Activated T-helper 2 cell treated with anti-CD3 and anti-CD28 coated beads, Interferon-gamma antibody, Interleukin-2, Interleukin-4, amounts not matched to agents 10 μg/mL and 5 μg/mL and 100 μg/mL, durations not matched to agents 14 hours and 24 hours and 36 hours (primary cell): ENCODE measurements at regions not wholly inside any gene's neighbourhood (a gene's known extent, or its start where the extent isn't known, plus 50 kb on each side); places are given as distances from the start of the nearest gene placed in this dataset.

Experiments
- DNase-seq: peaks from one replicate; pipeline ENCODE4 v3.0.0; 2021; ENCODE audit warnings: low spot score
- H3K27ac Mint-ChIP-seq: one replicate; pipeline ENCODE4 v1.8.0; 2021; ENCODE audit warnings: mixed read lengths
- H3K27me3 Mint-ChIP-seq: one replicate; pipeline ENCODE4 v1.8.0; 2021; ENCODE audit warnings: low read depth, mixed read lengths
- H3K36me3 Mint-ChIP-seq: one replicate; pipeline ENCODE4 v1.8.0; 2021; ENCODE audit warnings: low read depth, mixed read lengths
- H3K4me1 Mint-ChIP-seq: one replicate; pipeline ENCODE4 v1.8.0; 2021; ENCODE audit warnings: low read depth, mixed read lengths
- H3K4me3 Mint-ChIP-seq: one replicate; pipeline ENCODE4 v1.8.0; 2021; ENCODE audit warnings: low read depth, mild to moderate bottlenecking, moderate library complexity, mixed read lengths
- H3K9me3 Mint-ChIP-seq: one replicate; pipeline ENCODE4 v1.8.0; 2021; ENCODE audit warnings: mixed read lengths
- intact Hi-C: fragments of 100-400 bp; cut with micrococcal nuclease; formaldehyde crosslinking; loops from one replicate; pipeline ENCODE4 v1.15.1; 2023

- intact Hi-C loops, result no loop called here
- DNase-seq, result no peak
- H3K27ac Mint-ChIP-seq, result no peak overlapping the region
- peaks cover 19% of the 10 kb centered on the region for H3K9me3 Mint-ChIP-seq
- no peaks in the 10 kb centered on the region for H3K4me1 Mint-ChIP-seq
- H3K36me3 Mint-ChIP-seq, result no peaks in the 10 kb centered on the region
- no peaks in the 10 kb centered on the region for H3K27me3 Mint-ChIP-seq
- no peak overlapping the region for H3K4me3 Mint-ChIP-seq
Observed at GRCh38 chr13:88071371-88071770, 400.2 kb downstream of the SLITRK5 start.

DNA sequence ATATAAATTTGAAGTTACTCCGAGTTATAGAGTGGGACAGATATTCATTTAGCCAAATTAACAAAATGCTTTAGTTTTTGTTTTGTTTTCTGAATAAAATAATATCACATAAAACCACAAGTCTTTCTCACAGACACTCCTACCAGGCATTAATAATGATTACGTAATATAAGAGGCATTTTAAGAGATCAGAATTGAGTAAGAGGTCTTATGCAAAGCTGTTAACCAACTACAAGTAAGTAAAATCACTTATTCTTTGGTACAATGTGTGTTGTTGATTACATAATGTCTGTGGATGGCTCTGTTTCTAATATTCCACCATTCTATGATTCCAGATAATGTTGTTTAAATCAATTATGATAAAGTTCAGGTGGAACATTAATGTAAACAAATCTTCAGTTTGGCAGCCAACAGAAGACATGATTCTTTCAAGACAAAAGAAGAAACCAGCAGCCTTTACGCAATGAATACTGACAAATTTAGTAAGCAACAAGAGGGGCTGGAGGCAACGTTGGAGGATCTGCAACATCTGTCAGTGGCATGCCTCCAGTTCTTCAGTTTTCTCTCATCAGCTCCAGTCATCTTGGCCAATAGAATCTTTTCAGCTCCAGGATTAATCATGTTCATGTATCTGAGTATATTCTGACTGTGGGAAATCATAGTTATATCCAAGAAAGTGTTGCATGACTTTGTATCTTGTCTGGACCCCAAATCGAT is 403.8 kb downstream of the SLITRK5 start:
- intact Hi-C loops, result no loop called here
- no peak overlapping the region for H3K27ac Mint-ChIP-seq
- DNase-seq, result no peak
- H3K4me1 Mint-ChIP-seq, result no peaks in the 10 kb centered on the region
- no peak overlapping the region for H3K4me3 Mint-ChIP-seq
- peaks cover 11% of the 10 kb centered on the region for H3K9me3 Mint-ChIP-seq
- no peaks in the 10 kb centered on the region for H3K27me3 Mint-ChIP-seq
- no peaks in the 10 kb centered on the region for H3K36me3 Mint-ChIP-seq

DNA sequence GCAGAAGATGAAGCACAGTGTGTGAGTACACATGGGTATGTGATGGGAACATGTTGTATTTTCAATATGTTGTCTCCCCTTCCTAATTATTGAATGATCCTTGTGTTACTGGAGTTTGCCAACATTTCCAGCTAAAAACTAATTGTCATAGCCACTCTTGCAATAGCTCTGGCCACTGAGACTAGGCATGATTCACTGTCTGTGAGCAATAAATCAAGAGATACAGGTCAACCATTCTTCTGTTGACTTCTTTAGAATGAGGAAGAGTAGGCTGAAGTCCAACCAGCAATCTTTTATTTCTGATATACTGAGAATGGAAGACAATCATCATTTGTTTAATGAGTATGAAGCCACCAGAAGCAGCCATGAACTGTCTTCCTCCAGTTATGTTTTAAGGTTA is 413.9 kb downstream of the SLITRK5 start:
- Mint-ChIP-seq H3K4me1 (no peaks in the 10 kb centered on the region), H3K9me3 (peaks cover 12% of the 10 kb centered on the region), H3K36me3 (no peaks in the 10 kb centered on the region), H3K27me3 (no peaks in the 10 kb centered on the region), H3K27ac (no peak overlapping the region), H3K4me3 (no peak overlapping the region)
- DNase-seq, result no peak
- intact Hi-C loops, result no loop called here

GRCh38 chr13:88086577-88086976 is 415.4 kb downstream of the SLITRK5 start:
- Mint-ChIP-seq H3K4me3 (no peak overlapping the region), H3K27ac (no peak overlapping the region), H3K4me1 (no peaks in the 10 kb centered on the region), H3K9me3 (peaks cover 23% of the 10 kb centered on the region), H3K36me3 (no peaks in the 10 kb centered on the region), H3K27me3 (no peaks in the 10 kb centered on the region)
- no peak for DNase-seq
- intact Hi-C loops, result no loop called here

GRCh38 chr13:88097541-88097940 is 426.4 kb downstream of the SLITRK5 start:
- intact Hi-C loops, result no loop called here
- Mint-ChIP-seq H3K27ac (no peak overlapping the region), H3K36me3 (no peaks in the 10 kb centered on the region), H3K4me3 (no peak overlapping the region), H3K4me1 (no peaks in the 10 kb centered on the region), H3K9me3 (peaks cover 26% of the 10 kb centered on the region), H3K27me3 (no peaks in the 10 kb centered on the region)
- DNase-seq, result no peak

GRCh38 chr13:88103824-88104223 is 432.7 kb downstream of the SLITRK5 start:
- Mint-ChIP-seq H3K36me3 (no peaks in the 10 kb centered on the region), H3K27ac (no peak overlapping the region), H3K27me3 (no peaks in the 10 kb centered on the region), H3K9me3 (peaks cover 27% of the 10 kb centered on the region), H3K4me3 (no peak overlapping the region), H3K4me1 (no peaks in the 10 kb centered on the region)
- no peak for DNase-seq
- intact Hi-C loops, result no loop called here

DNA sequence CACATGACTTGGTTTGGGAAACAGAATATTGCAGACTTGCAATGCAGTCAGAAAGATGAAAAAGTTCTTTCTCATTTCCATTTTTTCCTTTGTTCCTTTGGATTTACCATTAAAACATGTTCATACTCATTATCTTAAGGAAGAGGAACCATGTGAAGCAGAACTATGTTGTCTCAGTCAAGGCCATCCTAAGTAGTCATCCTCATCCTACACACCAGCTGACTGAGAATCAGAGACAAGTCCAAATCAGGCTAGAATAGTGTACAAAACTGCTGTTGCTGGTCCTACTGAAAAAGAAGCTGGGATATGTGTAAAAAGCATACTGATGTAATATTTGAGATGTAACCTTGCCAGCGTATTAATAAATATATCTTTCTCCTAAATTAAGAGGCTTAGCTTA is 433.4 kb downstream of the SLITRK5 start:
- DNase-seq, result no peak
- H3K4me3 Mint-ChIP-seq, result no peak overlapping the region
- intact Hi-C loops, result no loop called here
- H3K27me3 Mint-ChIP-seq, result no peaks in the 10 kb centered on the region
- no peak overlapping the region for H3K27ac Mint-ChIP-seq
- peaks cover 27% of the 10 kb centered on the region for H3K9me3 Mint-ChIP-seq
- no peaks in the 10 kb centered on the region for H3K36me3 Mint-ChIP-seq
- no peaks in the 10 kb centered on the region for H3K4me1 Mint-ChIP-seq

GRCh38 chr13:88107570-88107969 is 436.4 kb downstream of the SLITRK5 start:
- intact Hi-C loops, result no loop called here
- Mint-ChIP-seq H3K27ac (no peak overlapping the region), H3K4me1 (no peaks in the 10 kb centered on the region), H3K27me3 (no peaks in the 10 kb centered on the region), H3K4me3 (no peak overlapping the region), H3K36me3 (no peaks in the 10 kb centered on the region), H3K9me3 (peaks cover 15% of the 10 kb centered on the region)
- DNase-seq, result no peak

- intact Hi-C loops, result no loop called here
- H3K27me3 Mint-ChIP-seq, result no peaks in the 10 kb centered on the region
- H3K4me3 Mint-ChIP-seq, result no peak overlapping the region
- H3K36me3 Mint-ChIP-seq, result no peaks in the 10 kb centered on the region
- no peak overlapping the region for H3K27ac Mint-ChIP-seq
- no peak for DNase-seq
- H3K4me1 Mint-ChIP-seq, result no peaks in the 10 kb centered on the region
- peaks cover 8% of the 10 kb centered on the region for H3K9me3 Mint-ChIP-seq
Observed at GRCh38 chr13:88112526-88112925, 441.4 kb downstream of the SLITRK5 start.

GRCh38 chr13:88115976-88116375 is 444.8 kb downstream of the SLITRK5 start:
- intact Hi-C loops, result no loop called here
- H3K4me1 Mint-ChIP-seq, result no peaks in the 10 kb centered on the region
- no peak overlapping the region for H3K27ac Mint-ChIP-seq
- H3K9me3 Mint-ChIP-seq, result peaks cover 12% of the 10 kb centered on the region
- H3K36me3 Mint-ChIP-seq, result no peaks in the 10 kb centered on the region
- H3K4me3 Mint-ChIP-seq, result no peak overlapping the region
- no peak for DNase-seq
- no peaks in the 10 kb centered on the region for H3K27me3 Mint-ChIP-seq

DNA sequence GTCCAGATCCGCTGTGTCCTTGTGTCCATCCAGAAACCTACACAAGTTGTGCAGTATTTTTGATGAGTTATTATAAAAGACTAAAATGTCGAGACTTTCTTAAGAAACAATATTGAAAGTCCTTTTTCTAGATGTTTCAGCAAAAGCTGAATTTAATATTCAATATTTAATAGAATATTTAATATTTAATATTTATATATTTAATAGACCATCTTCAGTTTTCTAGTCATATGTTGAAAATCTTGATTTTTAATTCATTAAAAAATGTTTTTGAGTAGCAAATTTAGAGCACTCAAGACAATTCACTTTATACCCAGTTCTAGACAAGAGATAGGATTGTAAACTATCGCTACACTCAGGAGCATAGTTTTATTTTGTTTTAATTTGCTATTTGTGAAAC is 447.8 kb downstream of the SLITRK5 start:
- H3K27ac Mint-ChIP-seq, result no peak overlapping the region
- H3K4me3 Mint-ChIP-seq, result no peak overlapping the region
- no peaks in the 10 kb centered on the region for H3K27me3 Mint-ChIP-seq
- DNase-seq, result no peak
- intact Hi-C loops, result no loop called here
- no peaks in the 10 kb centered on the region for H3K4me1 Mint-ChIP-seq
- H3K9me3 Mint-ChIP-seq, result peaks cover 13% of the 10 kb centered on the region
- H3K36me3 Mint-ChIP-seq, result no peaks in the 10 kb centered on the region

- no peak for DNase-seq
- H3K36me3 Mint-ChIP-seq, result no peaks in the 10 kb centered on the region
- intact Hi-C loops, result no loop called here
- H3K9me3 Mint-ChIP-seq, result peaks cover 24% of the 10 kb centered on the region
- H3K4me1 Mint-ChIP-seq, result no peaks in the 10 kb centered on the region
- no peak overlapping the region for H3K27ac Mint-ChIP-seq
- H3K4me3 Mint-ChIP-seq, result no peak overlapping the region
- H3K27me3 Mint-ChIP-seq, result no peaks in the 10 kb centered on the region
Observed at GRCh38 chr13:88124142-88124541, 453.0 kb downstream of the SLITRK5 start.

DNA sequence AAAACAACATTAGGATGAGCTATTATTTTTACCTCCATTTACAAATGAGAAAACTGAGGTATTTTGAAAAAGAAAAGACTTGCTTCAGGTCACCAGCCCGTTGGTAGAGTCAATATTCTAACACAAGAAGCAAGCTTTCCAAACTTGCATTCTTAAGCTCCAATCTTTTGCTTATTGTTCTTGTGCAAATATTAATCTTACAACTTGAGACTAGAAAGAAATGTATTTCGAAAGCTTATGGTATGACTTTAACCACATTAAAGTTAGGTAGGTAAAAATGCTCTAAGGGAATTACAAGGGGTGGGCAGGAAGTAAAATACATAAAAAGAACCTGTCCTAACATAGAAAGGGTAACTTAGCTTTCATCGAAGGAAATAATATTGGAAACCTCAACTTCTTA is 453.9 kb downstream of the SLITRK5 start:
- DNase-seq, result no peak
- no peaks in the 10 kb centered on the region for H3K36me3 Mint-ChIP-seq
- intact Hi-C loops, result no loop called here
- no peaks in the 10 kb centered on the region for H3K4me1 Mint-ChIP-seq
- peaks cover 24% of the 10 kb centered on the region for H3K9me3 Mint-ChIP-seq
- H3K27me3 Mint-ChIP-seq, result no peaks in the 10 kb centered on the region
- H3K4me3 Mint-ChIP-seq, result no peak overlapping the region
- H3K27ac Mint-ChIP-seq, result no peak overlapping the region
